B cell (primary cell): ENCODE measurements at regions not wholly inside any gene's neighbourhood (a gene's known extent, or its start where the extent isn't known, plus 50 kb on each side); places are given as distances from the start of the nearest gene placed in this dataset.

Experiments
- ATAC-seq: fragments of 200-7000 bp; cut with Tn5 transposase; one replicate; pipeline ENCODE4 v1.10.0; 2021; ENCODE audit warnings: low read depth, mild to moderate bottlenecking, moderate number of reproducible peaks, moderate library complexity
- CTCF ChIA-PET: fragments of 350-600 bp; sonication (Branson Sonifier 250); formaldehyde crosslinking; loops from one replicate; lab custom pipeline; 2021; ENCODE audit warnings: antibody characterized with exemption, inconsistent platforms; lab: Charles Lee
- POLR2A ChIA-PET: fragments of 350-600 bp; sonication (Branson Sonifier 250); formaldehyde crosslinking; loops from one replicate; lab custom pipeline; 2021; ENCODE audit warnings: antibody characterized with exemption; lab: Charles Lee
- DNase-seq: peaks from one replicate; pipeline ENCODE4 v3.0.0; 2013
- H2AFZ ChIP-seq: 2 replicates; pipeline ENCODE4 v1.6.1; 2012; ENCODE audit warnings: mild to moderate bottlenecking, low read depth, low read length; ENCODE audit not compliant: insufficient read depth, poor library complexity, severe bottlenecking
- H3K27ac ChIP-seq, 2 donors: 1 replicate in 1 of 2; 2 replicates in 1 of 2; pipeline ENCODE4 v1.5.1; 2012 to 2013; ENCODE audit warnings: low read length in 2 of 2, mild to moderate bottlenecking in 2 of 2, moderate library complexity in 1 of 2
- H3K27me3 ChIP-seq, 4 experiments: fragments of 200-600 bp in 1 of 4; sonication (generic) in 1 of 4; replicated peaks in 1 of 4; 1 replicate in 2 of 4; 2 replicates in 2 of 4; pipeline versions ENCODE4 v1.6.1 to v1.7.0; 2013 to 2016; ENCODE audit warnings: low read length in 3 of 4, mild to moderate bottlenecking in 2 of 4, mixed read lengths in 1 of 4, moderate library complexity in 1 of 4; ENCODE audit not compliant: insufficient read depth in 4 of 4, control insufficient read depth in 3 of 4; ENCODE audit errors: control extremely low read depth in 1 of 4
- H3K36me3 ChIP-seq, 2 experiments: replicated peaks in 1 of 2; 1 replicate in 1 of 2; 2 replicates in 1 of 2; pipeline versions ENCODE4 v1.6.1 to v1.7.1; 2013; ENCODE audit warnings: low read length in 1 of 2; ENCODE audit not compliant: insufficient read depth in 2 of 2, control insufficient read depth in 1 of 2; ENCODE audit errors: control extremely low read depth in 1 of 2, extremely low read depth in 1 of 2
- H3K4me1 ChIP-seq, 2 donors: fragments of 200-600 bp in 1 of 2; sonication (generic) in 1 of 2; 1 replicate in 1 of 2; 2 replicates in 1 of 2; pipeline versions ENCODE4 v1.5.1 to v1.6.1; 2013 to 2017; ENCODE audit warnings: low read length in 2 of 2; ENCODE audit not compliant: control insufficient read depth in 2 of 2, insufficient read depth in 2 of 2
- H3K4me2 ChIP-seq: replicated peaks from 2 replicates; pipeline ENCODE3; 2012; ENCODE audit warnings: mild to moderate bottlenecking, low read depth, low read length; ENCODE audit not compliant: poor library complexity, severe bottlenecking
- H3K4me3 ChIP-seq, 5 experiments: fragments of 200-600 bp in 1 of 5; sonication (generic) in 1 of 5; 1 replicate in 3 of 5; 2 replicates in 2 of 5; pipeline versions ENCODE4 v1.5.1 to v1.7.0; 2011 to 2016; ENCODE audit warnings: low read length in 4 of 5, mild to moderate bottlenecking in 4 of 5, low read depth in 2 of 5, control low read depth in 1 of 5, moderate library complexity in 1 of 5; ENCODE audit not compliant: insufficient read depth in 1 of 5; ENCODE audit errors: control extremely low read depth in 1 of 5, extremely low read depth in 1 of 5
- H3K79me2 ChIP-seq: fragments of 200-600 bp; sonication (generic); one replicate; pipeline ENCODE4 v1.6.0; 2016; ENCODE audit warnings: low read length; ENCODE audit not compliant: control insufficient read depth, insufficient read depth
- H3K9ac ChIP-seq: fragments of 200-600 bp; sonication (generic); 2 replicates; pipeline ENCODE4 v1.6.1; 2017; ENCODE audit warnings: mild to moderate bottlenecking, low read length, moderate library complexity
- H3K9me3 ChIP-seq, 3 donors: one replicate each; pipeline versions ENCODE4 v1.6.1 to v1.7.1; 2013; ENCODE audit warnings: low read length in 2 of 3; ENCODE audit not compliant: control insufficient read depth in 2 of 3, insufficient read depth in 1 of 3; ENCODE audit errors: control extremely low read depth in 1 of 3
- H4K20me1 ChIP-seq: 2 replicates; pipeline ENCODE4 v1.6.0; 2012; ENCODE audit warnings: mild to moderate bottlenecking, low read length; ENCODE audit not compliant: insufficient read depth, control insufficient read depth, poor library complexity, severe bottlenecking
- H3K27ac Mint-ChIP-seq: one replicate; pipeline ENCODE4 v1.8.0; 2021; ENCODE audit warnings: mixed read lengths
- H3K27me3 Mint-ChIP-seq: one replicate; pipeline ENCODE4 v1.8.0; 2021; ENCODE audit warnings: mixed read lengths
- H3K4me1 Mint-ChIP-seq: one replicate; pipeline ENCODE4 v1.8.0; 2021; ENCODE audit warnings: mixed read lengths
- H3K4me3 Mint-ChIP-seq: one replicate; pipeline ENCODE4 v1.8.0; 2021; ENCODE audit warnings: mixed read lengths
- H3K9me3 Mint-ChIP-seq: one replicate; pipeline ENCODE4 v1.8.0; 2022; ENCODE audit warnings: mixed read lengths; ENCODE audit not compliant: insufficient read depth
- EZH2 ChIP-seq: IDR thresholded peaks from 2 replicates; pipeline ENCODE4 v1.6.1; 2012; ENCODE audit warnings: borderline replicate concordance, low read depth, mild to moderate bottlenecking, moderate library complexity, low read length; ENCODE audit not compliant: insufficient read depth, poor library complexity, severe bottlenecking
- WGBS: methylation state at CpG from one replicate; pipeline ENCODE4 v1.1.5; 2013; ENCODE audit warnings: missing lambda C conversion rate; ENCODE audit not compliant: insufficient coverage; 5-methylcytosine and 5-hydroxymethylcytosine counted together
- intact Hi-C: fragments of 100-400 bp; cut with micrococcal nuclease; formaldehyde crosslinking; loops from one replicate; pipeline ENCODE4 v1.10.0; 2022
- TF ChIP-seq, protein P1 (sequence below): fragments of 200-600 bp; IDR thresholded peaks from one replicate; pipeline ENCODE4 v1.8.0; 2022; ENCODE audit warnings: antibody characterized with exemption, mild to moderate bottlenecking

- WGBS, result 89% methylated on average over 4 of the region's 7 CpGs
- H3K4me3 ChIP-seq, result no peak overlapping the region
- H2AFZ ChIP-seq, result no peak overlapping the region
- no peak overlapping the region for H3K27ac Mint-ChIP-seq
- no peak for DNase-seq
- intact Hi-C loops, result no loop called here
- H3K27ac ChIP-seq, result no peak overlapping the region
- no peak for ATAC-seq
- H4K20me1 ChIP-seq, result no peaks in the 10 kb centered on the region
- peaks cover 10% of the 10 kb centered on the region for H3K27me3 Mint-ChIP-seq
- H3K9me3 Mint-ChIP-seq, result no peaks in the 10 kb centered on the region
- no peak overlapping the region for H3K9ac ChIP-seq
- peaks cover 0 to 13% (median 0%) of the 10 kb centered on the region in 3 donors for H3K9me3 ChIP-seq
- no peaks in the 10 kb centered on the region for H3K36me3 ChIP-seq
- H3K4me1 ChIP-seq, result no peaks in the 10 kb centered on the region
- ChIA-PET POLR2A (no interaction called here), CTCF (no interaction called here)
- TF ChIP-seq, protein P1, sequence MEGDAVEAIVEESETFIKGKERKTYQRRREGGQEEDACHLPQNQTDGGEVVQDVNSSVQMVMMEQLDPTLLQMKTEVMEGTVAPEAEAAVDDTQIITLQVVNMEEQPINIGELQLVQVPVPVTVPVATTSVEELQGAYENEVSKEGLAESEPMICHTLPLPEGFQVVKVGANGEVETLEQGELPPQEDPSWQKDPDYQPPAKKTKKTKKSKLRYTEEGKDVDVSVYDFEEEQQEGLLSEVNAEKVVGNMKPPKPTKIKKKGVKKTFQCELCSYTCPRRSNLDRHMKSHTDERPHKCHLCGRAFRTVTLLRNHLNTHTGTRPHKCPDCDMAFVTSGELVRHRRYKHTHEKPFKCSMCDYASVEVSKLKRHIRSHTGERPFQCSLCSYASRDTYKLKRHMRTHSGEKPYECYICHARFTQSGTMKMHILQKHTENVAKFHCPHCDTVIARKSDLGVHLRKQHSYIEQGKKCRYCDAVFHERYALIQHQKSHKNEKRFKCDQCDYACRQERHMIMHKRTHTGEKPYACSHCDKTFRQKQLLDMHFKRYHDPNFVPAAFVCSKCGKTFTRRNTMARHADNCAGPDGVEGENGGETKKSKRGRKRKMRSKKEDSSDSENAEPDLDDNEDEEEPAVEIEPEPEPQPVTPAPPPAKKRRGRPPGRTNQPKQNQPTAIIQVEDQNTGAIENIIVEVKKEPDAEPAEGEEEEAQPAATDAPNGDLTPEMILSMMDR, result no peak
- no peak for TF ChIP-seq EZH2
- no peaks in the 10 kb centered on the region for H3K4me1 Mint-ChIP-seq
- no peak overlapping the region for H3K4me3 Mint-ChIP-seq
- H3K27me3 ChIP-seq, result peaks cover 0 to 4% (median 0%) of the 10 kb centered on the region in 4 experiments
- H3K79me2 ChIP-seq, result no peaks in the 10 kb centered on the region
- H3K4me2 ChIP-seq, result no peak overlapping the region
Observed at GRCh38 chr20:48042628-48043027, 257.3 kb upstream of the SULF2 start.

- Histone ChIP-seq H3K79me2 (no peaks in the 10 kb centered on the region), H3K9me3 (peaks cover 0 to 13% (median 0%) of the 10 kb centered on the region in 3 donors), H3K36me3 (no peaks in the 10 kb centered on the region), H3K4me3 (no peak overlapping the region), H3K4me2 (no peak overlapping the region), H3K27ac (no peak overlapping the region), H4K20me1 (no peaks in the 10 kb centered on the region), H3K27me3 (peaks cover 0 to 4% (median 0%) of the 10 kb centered on the region in 4 experiments), H3K9ac (no peak overlapping the region), H2AFZ (no peak overlapping the region), H3K4me1 (no peaks in the 10 kb centered on the region)
- ChIA-PET POLR2A (no interaction called here), CTCF (no interaction called here)
- Mint-ChIP-seq H3K4me1 (no peaks in the 10 kb centered on the region), H3K27me3 (peaks cover 13% of the 10 kb centered on the region), H3K4me3 (no peak overlapping the region), H3K9me3 (no peaks in the 10 kb centered on the region), H3K27ac (no peak overlapping the region)
- no peak for DNase-seq
- 74% methylated on average over 6 of the region's 17 CpGs for WGBS
- intact Hi-C loops, result no loop called here
- no peak for ATAC-seq
- TF ChIP-seq, protein P1, result no peak
- no peak for TF ChIP-seq EZH2
Observed at GRCh38 chr20:48041078-48041780, 255.9 kb upstream of the SULF2 start.
